ENCODE measurements at regions not wholly inside any gene's neighbourhood (a gene's known extent, or its start where the extent isn't known, plus 50 kb on each side); places are given as distances from the start of the nearest gene placed in this dataset.
"Not testable (repeated sequence)": the region's sequence is repeated elsewhere in the genome, so short reads cannot be mapped to it uniquely, and the experiment has no call there.

DNA sequence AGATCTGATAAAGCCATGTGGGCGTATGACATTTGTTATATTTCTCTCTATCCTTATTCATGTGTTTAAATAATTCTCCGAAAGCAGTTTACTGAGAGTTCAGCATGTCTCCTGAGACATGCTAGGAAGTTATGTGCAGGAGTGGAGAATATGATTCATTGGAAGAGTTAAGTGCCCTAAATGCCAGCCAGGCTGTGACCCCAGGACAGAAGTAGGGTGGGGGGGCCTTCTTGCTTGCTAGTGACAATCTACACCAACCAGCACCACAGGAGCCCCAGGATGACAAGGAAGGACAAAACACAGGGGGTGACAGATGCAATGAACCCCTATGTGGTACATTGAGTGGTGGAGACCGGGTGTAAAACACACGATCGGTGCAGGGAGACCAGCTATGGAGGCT lies 79.5 kb upstream of the PLGLB2 start:
- DNase-seq, result not testable (repeated sequence)

- not testable (repeated sequence) for DNase-seq
Observed at GRCh38 chr2:87669633-87670231, 78.2 kb upstream of the PLGLB2 start.

DNA sequence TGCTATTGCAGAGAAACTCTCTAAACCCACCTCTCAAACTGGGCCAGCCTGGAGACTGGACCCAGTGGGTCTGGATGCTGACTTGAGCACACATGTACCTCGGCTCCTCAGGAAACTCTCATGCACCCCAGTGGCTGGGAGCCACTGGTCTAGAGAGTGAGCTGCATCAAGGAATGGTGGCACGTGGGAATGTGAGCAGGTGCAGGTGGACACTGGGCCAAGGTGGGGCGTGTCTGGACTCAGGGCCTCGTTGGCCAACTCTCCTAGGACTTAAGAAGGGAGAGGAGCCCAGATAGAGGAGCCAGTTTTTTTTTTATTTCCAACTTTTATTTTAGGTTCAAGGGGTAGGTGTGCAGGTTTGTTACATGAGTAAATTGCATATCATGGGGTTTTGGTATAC lies 75.5 kb upstream of the PLGLB2 start:
- not testable (repeated sequence) for DNase-seq

DNA sequence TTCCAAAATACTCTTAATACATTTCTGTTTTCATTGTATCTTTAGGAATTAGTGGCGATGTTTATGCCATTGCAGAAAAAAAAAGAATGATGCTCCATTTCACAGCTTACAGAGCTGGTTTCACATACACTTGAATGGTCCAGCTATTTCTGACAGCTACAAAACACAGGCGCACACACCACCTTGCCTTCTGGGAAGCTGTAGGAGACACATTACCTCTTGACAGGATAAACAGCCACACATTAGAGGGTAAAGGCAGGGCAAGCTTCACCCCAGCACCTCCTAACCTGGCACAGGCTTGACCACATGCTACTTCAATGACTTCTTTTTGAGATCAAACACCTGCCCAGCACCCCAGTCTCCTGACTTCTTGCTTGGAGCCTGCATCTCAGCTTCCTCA lies 73.2 kb upstream of the PLGLB2 start:
- DNase-seq, result not testable (repeated sequence)

GRCh38 chr2:87675487-87675886 lies 72.4 kb upstream of the PLGLB2 start:
- DNase-seq, result not testable (repeated sequence)

DNA sequence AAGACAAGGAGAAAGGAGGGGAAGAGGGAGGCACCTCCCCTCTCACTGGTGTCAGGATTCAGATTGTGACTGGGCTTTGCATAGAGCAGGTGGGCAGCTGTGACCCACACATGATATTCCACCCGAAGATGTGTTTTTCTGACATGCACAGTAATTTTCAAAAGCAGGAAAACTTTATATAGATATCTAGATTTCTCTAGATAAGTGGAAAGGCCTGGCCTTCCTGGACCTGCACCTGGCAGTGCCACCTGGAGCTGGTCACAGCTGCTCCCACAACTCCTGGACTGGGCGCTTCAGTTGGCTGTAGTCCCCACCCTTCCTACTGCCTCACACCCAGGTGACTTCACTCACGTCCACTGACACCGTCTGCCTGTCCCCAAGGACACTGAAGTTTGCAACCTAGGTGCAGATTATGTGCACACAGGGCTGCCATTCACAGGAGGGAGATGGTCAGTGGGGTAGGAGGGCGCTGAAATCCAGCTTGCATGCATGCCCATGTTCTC lies 70.4 kb upstream of the PLGLB2 start:
- DNase-seq, result not testable (repeated sequence)

DNA sequence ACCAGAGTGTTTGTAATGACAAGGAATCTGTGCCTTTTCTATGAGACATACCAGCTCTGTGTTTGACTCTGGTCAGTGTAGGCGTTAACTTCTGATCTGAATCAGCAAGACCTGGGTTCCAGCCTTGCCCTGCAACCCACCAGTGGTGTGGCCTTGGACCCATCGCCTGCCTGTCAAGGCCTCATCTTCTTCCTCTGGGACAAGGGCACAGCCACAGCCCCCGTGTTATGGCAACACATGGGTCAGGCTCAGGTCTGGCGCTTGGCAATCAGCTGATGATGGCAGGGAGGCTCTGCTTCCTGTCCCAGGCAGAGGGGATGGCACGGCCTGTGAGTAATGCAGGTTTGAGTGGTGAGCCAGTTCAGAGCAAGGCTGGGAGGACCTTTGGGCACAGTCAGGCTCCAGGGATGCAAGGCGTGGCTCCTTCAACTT lies 69.1 kb upstream of the PLGLB2 start:
- not testable (repeated sequence) for DNase-seq

DNA sequence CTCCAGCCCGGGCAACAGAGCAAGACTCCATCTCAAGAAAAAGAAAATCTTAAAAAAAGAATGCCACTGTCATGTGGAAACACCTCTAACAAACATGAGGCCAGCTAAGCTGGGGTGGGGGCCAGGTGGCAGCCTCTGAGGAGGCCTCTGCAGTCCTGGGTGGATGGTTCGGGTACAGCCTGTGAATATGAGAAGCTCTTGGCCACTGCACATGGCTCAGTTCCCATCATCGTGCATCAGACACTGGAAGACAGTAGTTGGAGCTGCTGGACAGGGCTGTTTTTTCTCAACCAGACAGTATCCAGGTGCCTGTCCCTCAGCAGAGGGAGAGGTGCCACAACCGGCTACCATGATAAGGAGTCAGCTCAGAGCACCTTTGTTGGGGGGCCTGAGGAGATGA lies 67.9 kb upstream of the PLGLB2 start:
- DNase-seq, result not testable (repeated sequence)

- not testable (repeated sequence) for DNase-seq
Observed at GRCh38 chr2:87680691-87681090, 67.2 kb upstream of the PLGLB2 start.

- not testable (repeated sequence) for DNase-seq
Observed at GRCh38 chr2:87683451-87683850, 64.4 kb upstream of the PLGLB2 start.

DNA sequence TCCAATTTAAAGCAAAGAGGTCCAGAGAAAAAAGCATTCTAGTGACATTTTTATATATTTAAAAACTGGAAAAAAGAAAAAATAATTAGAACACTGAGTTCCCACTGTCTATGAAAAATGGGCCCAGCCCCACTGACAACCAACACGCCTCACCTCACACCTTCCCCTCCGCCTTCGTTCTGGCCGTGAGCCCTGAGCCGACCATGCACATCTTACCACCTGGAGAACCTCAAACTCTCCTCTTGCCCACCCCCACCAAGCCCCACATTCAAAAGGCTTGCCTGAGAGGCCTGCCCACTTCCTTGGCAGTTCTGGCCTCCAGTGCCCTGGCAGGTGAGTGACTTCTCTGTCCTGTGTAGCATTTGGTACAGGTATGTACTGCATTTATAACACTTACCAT lies 63.9 kb upstream of the PLGLB2 start:
- not testable (repeated sequence) for DNase-seq

GRCh38 chr2:87685558-87685957 lies 62.3 kb upstream of the PLGLB2 start:
- not testable (repeated sequence) for DNase-seq

- DNase-seq, result not testable (repeated sequence)
Observed at GRCh38 chr2:87686873-87687549, 60.9 kb upstream of the PLGLB2 start.

DNA sequence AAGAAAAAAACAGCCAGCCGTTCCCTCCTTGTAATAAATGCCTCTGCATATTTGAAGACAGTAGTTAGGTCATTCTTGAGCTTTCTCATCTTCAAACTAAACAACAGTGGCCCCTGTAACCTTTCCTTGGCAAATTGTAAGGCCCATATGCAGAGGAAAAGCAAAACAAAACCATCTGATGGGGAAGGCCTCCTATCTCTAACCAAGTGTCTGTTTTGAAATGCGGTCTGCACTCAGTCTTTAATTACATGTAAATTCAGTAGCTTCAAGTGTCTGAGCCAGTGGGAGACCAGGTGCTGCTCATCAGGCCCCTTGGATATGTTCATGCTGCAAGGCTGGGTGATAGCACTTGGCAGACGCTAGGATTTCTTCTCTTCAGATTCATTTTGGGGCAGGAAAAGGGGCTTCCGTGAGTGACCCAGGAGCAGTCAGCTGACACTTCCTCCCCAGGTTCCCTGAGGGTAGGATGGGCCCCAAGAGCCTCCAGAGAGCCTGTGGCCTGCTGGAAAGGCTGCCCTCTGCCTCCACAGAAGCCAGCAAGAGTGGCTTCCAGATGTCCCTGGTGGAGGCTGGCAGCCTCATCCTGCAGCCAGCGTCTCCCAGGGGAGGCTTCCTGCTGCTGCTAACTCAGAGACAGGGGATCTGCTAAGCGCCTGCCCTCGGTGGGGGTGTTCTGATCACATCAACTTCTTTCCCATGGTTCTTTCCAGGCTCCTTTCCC lies 60.2 kb upstream of the PLGLB2 start:
- DNase-seq, result not testable (repeated sequence)

DNA sequence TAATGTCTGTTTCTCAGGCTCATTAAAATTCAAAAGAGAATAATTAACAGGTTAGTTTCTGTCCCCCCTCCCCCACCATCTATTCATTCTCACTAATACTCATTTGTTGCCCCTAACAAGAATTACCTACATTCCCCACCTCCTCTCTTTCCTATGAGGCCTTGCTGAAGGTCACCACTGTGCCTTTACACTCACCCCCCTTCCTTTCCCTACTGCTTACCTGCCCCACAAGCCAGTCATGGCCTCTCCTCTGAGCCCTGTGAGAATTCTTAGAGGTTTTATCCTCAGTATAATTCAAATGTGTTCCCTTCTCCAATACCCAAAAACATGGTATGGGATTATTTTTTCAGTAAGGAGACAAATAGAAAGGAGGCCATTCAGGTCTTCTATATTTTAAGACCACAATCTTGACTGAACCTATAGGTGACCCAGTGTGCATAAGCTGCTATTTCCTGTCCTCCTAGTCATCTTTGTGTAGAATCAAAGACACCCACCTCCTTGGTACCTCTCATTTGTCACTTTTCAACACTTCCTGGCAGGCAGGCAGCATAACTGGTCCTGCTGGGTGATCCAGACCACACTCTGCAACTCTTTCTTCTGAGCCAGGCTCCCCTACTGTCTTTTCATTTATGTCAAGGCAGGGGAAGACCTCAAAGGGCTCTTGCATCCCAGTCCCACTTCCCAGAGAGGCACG lies 55.8 kb upstream of the PLGLB2 start:
- DNase-seq, result not testable (repeated sequence)

DNA sequence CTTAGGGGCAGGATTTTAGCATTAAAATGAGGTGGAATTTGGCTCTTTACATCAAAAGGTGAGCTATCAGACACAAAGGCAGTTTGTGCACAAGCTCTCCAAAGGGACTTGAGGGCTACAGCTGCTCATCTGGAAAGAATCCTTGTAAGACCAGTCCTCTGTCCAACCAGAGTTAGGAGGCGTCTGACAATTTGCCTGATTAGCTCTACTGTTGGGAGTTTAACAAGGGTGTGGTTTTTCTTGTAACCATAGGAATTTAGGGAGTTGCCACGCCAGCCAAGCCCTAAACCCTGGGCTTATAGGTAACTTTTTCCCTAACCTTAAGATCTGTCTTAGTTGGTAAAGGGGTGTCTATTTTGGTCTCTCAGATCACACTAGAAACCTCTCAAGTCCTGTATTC lies 55.0 kb upstream of the PLGLB2 start:
- DNase-seq, result not testable (repeated sequence)

GRCh38 chr2:87693882-87694281 lies 54.0 kb upstream of the PLGLB2 start:
- not testable (repeated sequence) for DNase-seq

DNA sequence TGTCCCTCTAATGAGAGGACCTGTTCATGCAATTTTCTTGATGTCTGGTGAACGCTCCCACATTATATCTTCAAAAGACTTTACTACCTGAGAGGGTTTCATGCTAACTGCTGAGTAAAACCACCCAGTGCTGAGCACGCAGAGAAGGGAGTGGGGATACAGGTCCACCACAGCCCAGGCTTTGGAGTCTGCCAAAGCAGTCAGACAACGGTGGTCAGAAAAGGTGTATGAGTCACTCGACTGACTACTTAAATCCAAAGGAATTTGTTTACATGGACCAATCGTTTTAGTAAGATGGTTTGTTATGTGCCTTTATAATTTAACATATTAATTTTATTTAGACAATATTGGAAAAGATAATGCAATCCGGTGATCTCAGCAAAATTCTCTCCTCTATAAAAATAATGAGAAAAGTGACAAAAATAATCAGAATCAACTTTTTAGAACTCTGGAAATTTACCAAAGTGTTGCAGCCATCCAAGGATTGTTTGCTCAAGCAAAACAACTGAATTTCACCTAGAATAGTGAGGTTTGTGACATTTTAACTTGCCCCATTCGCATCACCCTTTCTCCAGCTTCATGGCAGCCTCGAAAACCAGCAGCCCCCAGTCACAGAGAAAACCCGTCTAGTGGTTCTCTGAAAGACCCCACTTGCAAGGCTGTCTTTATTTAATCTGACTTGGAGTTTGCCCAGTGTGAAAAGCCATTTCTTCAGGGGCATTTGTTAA lies 52.1 kb upstream of the PLGLB2 start:
- DNase-seq, result not testable (repeated sequence)
